K562 (cell line): ENCODE measurements at regions not wholly inside any gene's neighbourhood (a gene's known extent, or its start where the extent isn't known, plus 50 kb on each side); places are given as distances from the start of the nearest gene placed in this dataset.

Source experiments
- ATAC-seq: fragments of 200-7000 bp; cut with Tn5 transposase; 3 replicates; pipeline ENCODE4 v1.9.1; 2020; ENCODE audit warnings: moderate library complexity
- BruUV-seq: library from RNA; stranded (reverse); fragments of 400-500 nt; replicated peaks from 2 replicates; lab custom pipeline; 2021; lab: Mats Ljungman, UMichigan
- CTCF ChIA-PET: fragments of 300-600 bp; formaldehyde crosslinking; extraction: SDS; loops from one replicate; lab custom pipeline; 2021; ENCODE audit warnings: low intra/inter-chr PET ratio; lab: Yijun Ruan, JAX
- POLR2A ChIA-PET: fragments of 300-600, 350-650 bp; sonication (Branson Sonifier 250); formaldehyde crosslinking; extraction: SDS; loops from one replicate; lab custom pipeline; 2021; ENCODE audit warnings: antibody characterized with exemption, inconsistent platforms; lab: Yijun Ruan, JAX
- DNase-seq, 4 experiments: peaks; one replicate each; pipeline versions ENCODE4 v3.0.0 to v3.0.0-alpha.2; 2011 to 2018; ENCODE audit warnings: low spot score in 3 of 4, mixed read lengths in 3 of 4; ENCODE audit errors: extremely low read depth in 1 of 4
- FAIRE-seq: peaks from 2 replicates; lab custom pipeline; 2011; peaks lifted over from hg19 to GRCh38; lab: Jason Lieb, UNC
- H2AFZ ChIP-seq: 2 replicates; pipeline ENCODE4 v1.6.0; 2011; ENCODE audit warnings: low read depth, low read length, control low read depth, inconsistent platforms
- H3K27ac ChIP-seq: fragments of 200-600 bp; 3 replicates; pipeline ENCODE4 v1.8.0; 2011; ENCODE audit warnings: low read depth, mild to moderate bottlenecking, control low read depth, inconsistent platforms, low read length, moderate library complexity, mixed read lengths; ENCODE audit errors: extremely low read depth
- H3K27me3 ChIP-seq, 2 experiments: fragments of 300-600 bp in 1 of 2; 2 replicates in 1 of 2; 3 replicates in 1 of 2; pipeline versions ENCODE4 v1.6.0 to v1.8.0; 2011; ENCODE audit warnings: inconsistent platforms in 2 of 2, low read length in 2 of 2, mild to moderate bottlenecking in 1 of 2, mixed read lengths in 1 of 2, moderate library complexity in 1 of 2; ENCODE audit not compliant: control insufficient read depth in 2 of 2, insufficient read depth in 2 of 2
- H3K36me3 ChIP-seq: fragments of 300-600 bp; 3 replicates; pipeline ENCODE4 v1.8.0; 2011; ENCODE audit warnings: mild to moderate bottlenecking, low read length, inconsistent platforms; ENCODE audit not compliant: control insufficient read depth, insufficient read depth
- H3K4me1 ChIP-seq, 2 experiments: fragments of 200-600 bp in 1 of 2; replicated peaks in 1 of 2; 2 replicates in 1 of 2; 3 replicates in 1 of 2; pipeline versions ENCODE4 v1.5.1 to v1.8.0; 2011; ENCODE audit warnings: inconsistent platforms in 2 of 2, low read length in 2 of 2, mild to moderate bottlenecking in 1 of 2, mixed read lengths in 1 of 2, moderate library complexity in 1 of 2; ENCODE audit not compliant: control insufficient read depth in 2 of 2, insufficient read depth in 2 of 2
- H3K4me2 ChIP-seq: 2 replicates; pipeline ENCODE4 v1.6.1; 2011; ENCODE audit warnings: low read length, control low read depth, inconsistent platforms, mixed read lengths; ENCODE audit not compliant: insufficient read depth
- H3K4me3 ChIP-seq: fragments of 200-600 bp; sonication (generic), shearing (Covaris generic); 2 replicates; pipeline ENCODE4 v1.5.1; 2016; ENCODE audit warnings: control low read depth, inconsistent platforms
- H3K79me2 ChIP-seq: fragments of 200-600 bp; 3 replicates; pipeline ENCODE4 v1.8.0; 2011; ENCODE audit warnings: low read length, inconsistent platforms; ENCODE audit not compliant: control insufficient read depth, insufficient read depth
- H3K9ac ChIP-seq, 2 experiments: 2 replicates each; pipeline versions ENCODE4 v1.6.0 to v1.6.1; 2011; ENCODE audit warnings: low read depth in 2 of 2, low read length in 2 of 2, control low read depth in 1 of 2, inconsistent platforms in 1 of 2, mild to moderate bottlenecking in 1 of 2, mixed read lengths in 1 of 2; ENCODE audit not compliant: insufficient read depth in 1 of 2
- H3K9me1 ChIP-seq: one replicate; pipeline ENCODE4 v1.6.0; 2011; ENCODE audit warnings: inconsistent platforms, mild to moderate bottlenecking, low read length, moderate library complexity; ENCODE audit not compliant: control insufficient read depth, insufficient read depth
- H3K9me3 ChIP-seq: replicated peaks from 2 replicates; pipeline ENCODE4 v1.5.1; 2011; ENCODE audit warnings: low read depth, low read length, inconsistent platforms; ENCODE audit not compliant: control insufficient read depth, insufficient read depth
- H4K20me1 ChIP-seq: replicated peaks from 2 replicates; pipeline ENCODE4 v1.6.1; 2011; ENCODE audit warnings: low read length, inconsistent platforms, mixed read lengths; ENCODE audit not compliant: control insufficient read depth, insufficient read depth
- BRD9 ChIP-seq: fragments of 450-650 bp; IDR thresholded peaks from 2 replicates; pipeline ENCODE4 v1.6.1; 2018; ENCODE audit warnings: low read depth; ENCODE audit not compliant: partially characterized antibody
- BRF2 ChIP-seq: IDR thresholded peaks from 3 replicates; pipeline ENCODE4 v1.6.1; 2011; ENCODE audit warnings: borderline replicate concordance, mild to moderate bottlenecking; ENCODE audit not compliant: insufficient read length, insufficient read depth
- CTBP1 ChIP-seq: fragments of 450-650 bp; IDR thresholded peaks from 2 replicates; pipeline ENCODE4 v1.6.1; 2016; ENCODE audit warnings: borderline replicate concordance
- EP400 ChIP-seq: fragments of 450-650 bp; IDR thresholded peaks from 2 replicates; pipeline ENCODE4 v1.6.1; 2017; ENCODE audit warnings: antibody characterized with exemption, mild to moderate bottlenecking, moderate library complexity
- FOXJ2 ChIP-seq: fragments of 200-800 bp; sonication (Bioruptor generic); IDR thresholded peaks from 2 replicates; pipeline ENCODE4 v1.6.1; 2016; ENCODE audit warnings: missing genetic modification characterization, missing compliant biosample characterization
- ILF3 ChIP-seq: fragments of 450-650 bp; IDR thresholded peaks from 2 replicates; pipeline ENCODE4 v1.6.1; 2018; ENCODE audit warnings: antibody characterized with exemption, mild to moderate bottlenecking, moderate library complexity, borderline replicate concordance
- RBM14 ChIP-seq: fragments of 200-400 bp; formaldehyde crosslinking; IDR thresholded peaks from 2 replicates; pipeline ENCODE4 v1.6.1; 2018; ENCODE audit warnings: low read depth, mild to moderate bottlenecking, low read length, moderate library complexity, borderline replicate concordance; ENCODE audit not compliant: insufficient read depth
- SAP30 ChIP-seq: fragments of 200-600 bp; sonication (generic); IDR thresholded peaks from 2 replicates; pipeline ENCODE4 v1.6.1; 2012; ENCODE audit warnings: borderline replicate concordance, low read depth, mild to moderate bottlenecking, moderate library complexity, low read length, control low read depth, inconsistent platforms; ENCODE audit not compliant: insufficient read depth, poor library complexity, severe bottlenecking
- TAL1 ChIP-seq: fragments of 450-650 bp; IDR thresholded peaks from 2 replicates; pipeline ENCODE4 v1.6.1; 2016; ENCODE audit warnings: mild to moderate bottlenecking
- ZBTB34 ChIP-seq: fragments of 250-450 bp; sonication (Bioruptor Pico); IDR thresholded peaks from 2 replicates; pipeline ENCODE4 v1.8.0; 2021; ENCODE audit warnings: mild to moderate bottlenecking, moderate library complexity
- ZBTB7A ChIP-seq: IDR thresholded peaks from 2 replicates; pipeline ENCODE4 v1.6.1; 2011; ENCODE audit warnings: low read depth, mild to moderate bottlenecking, low read length, moderate library complexity, borderline replicate concordance; ENCODE audit not compliant: control insufficient read depth
- ZNF311 ChIP-seq: fragments of 250-450 bp; sonication (Bioruptor Pico); IDR thresholded peaks from 2 replicates; pipeline ENCODE4 v1.4.0; 2020; ENCODE audit warnings: mild to moderate bottlenecking, moderate library complexity
- ZNF395 ChIP-seq: fragments of 200-800 bp; sonication (Bioruptor generic); IDR thresholded peaks from 2 replicates; pipeline ENCODE4 v1.6.1; 2017; ENCODE audit warnings: missing genetic modification characterization, missing compliant biosample characterization
- ZNF444 ChIP-seq: fragments of 250-450 bp; sonication (Bioruptor Pico); IDR thresholded peaks from 2 replicates; pipeline ENCODE4 v1.4.0; 2020; ENCODE audit warnings: mild to moderate bottlenecking, moderate library complexity
- ZNF644 ChIP-seq: fragments of 200-800 bp; sonication (Bioruptor generic); IDR thresholded peaks from 2 replicates; pipeline ENCODE4 v1.6.1; 2016; ENCODE audit warnings: low read depth, missing genetic modification characterization, missing compliant biosample characterization
- whole genome bisulfite sequencing: fragments of 100-300 bp; shearing (Covaris generic); methylation state at CpG from one replicate; pipeline ENCODE4 v1.1.6; 2016; ENCODE audit warnings: low coverage, mixed read lengths; ENCODE audit not compliant: insufficient coverage; ENCODE audit errors: missing lambda C conversion rate; 5-methylcytosine and 5-hydroxymethylcytosine counted together
- in situ Hi-C: fragments of 300-500 bp; cut with MboI; formaldehyde crosslinking; loops from 4 replicates; pipeline ENCODE4 v1.15.0; 2018; ENCODE audit warnings: inconsistent platforms, mixed read lengths
- intact Hi-C: fragments of 100-400 bp; cut with micrococcal nuclease; formaldehyde crosslinking; loops from 2 replicates; pipeline ENCODE4 v1.14.2; 2022
- TF ChIP-seq, protein P1 (sequence below): fragments of 450-650 bp; formaldehyde crosslinking; IDR thresholded peaks from 2 replicates; pipeline ENCODE4 v1.4.0; 2020; ENCODE audit warnings: mild to moderate bottlenecking, moderate library complexity

GRCh38 chr7:68394131-68394530, 1204.1 kb upstream of the AUTS2 start:
- no peak for TF ChIP-seq ZNF395 (CRISPR knock-in tag)
- TF ChIP-seq CTBP1: no peak
- TF ChIP-seq ZNF311: no peak
- TF ChIP-seq TAL1: no peak
- TF ChIP-seq RBM14: no peak
- TF ChIP-seq ZNF644: no peak
- no peak for TF ChIP-seq BRD9
- no peak for TF ChIP-seq FOXJ2 (tag)
- TF ChIP-seq SAP30: no peak
- no peak for TF ChIP-seq ZBTB34
- TF ChIP-seq, protein P1, sequence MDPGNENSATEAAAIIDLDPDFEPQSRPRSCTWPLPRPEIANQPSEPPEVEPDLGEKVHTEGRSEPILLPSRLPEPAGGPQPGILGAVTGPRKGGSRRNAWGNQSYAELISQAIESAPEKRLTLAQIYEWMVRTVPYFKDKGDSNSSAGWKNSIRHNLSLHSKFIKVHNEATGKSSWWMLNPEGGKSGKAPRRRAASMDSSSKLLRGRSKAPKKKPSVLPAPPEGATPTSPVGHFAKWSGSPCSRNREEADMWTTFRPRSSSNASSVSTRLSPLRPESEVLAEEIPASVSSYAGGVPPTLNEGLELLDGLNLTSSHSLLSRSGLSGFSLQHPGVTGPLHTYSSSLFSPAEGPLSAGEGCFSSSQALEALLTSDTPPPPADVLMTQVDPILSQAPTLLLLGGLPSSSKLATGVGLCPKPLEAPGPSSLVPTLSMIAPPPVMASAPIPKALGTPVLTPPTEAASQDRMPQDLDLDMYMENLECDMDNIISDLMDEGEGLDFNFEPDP (CRISPR knock-in tag): no peak
- no peak for TF ChIP-seq EP400
- no peak for TF ChIP-seq ZBTB7A
- no peak for TF ChIP-seq ILF3
- no peak for TF ChIP-seq BRF2
- TF ChIP-seq ZNF444 (CRISPR knock-in tag): no peak
- FAIRE-seq (no peak), ATAC-seq (no peak), DNase-seq (no peak)
- BruUV-seq: no TSS peak
- in situ Hi-C loops (no loop called here), intact Hi-C loops (no loop called here)
- Histone ChIP-seq H3K9me1 (no peaks in the 10 kb centered on the region), H3K9ac (no peak overlapping the region), H3K4me2 (no peak overlapping the region), H3K9me3 (no peaks in the 10 kb centered on the region), H2AFZ (no peak overlapping the region), H3K36me3 (no peaks in the 10 kb centered on the region), H3K27me3 (no peaks in the 10 kb centered on the region), H3K4me1 (no peaks in the 10 kb centered on the region), H3K4me3 (no peak overlapping the region), H3K27ac (no peak overlapping the region), H3K79me2 (no peaks in the 10 kb centered on the region), H4K20me1 (no peaks in the 10 kb centered on the region)
- ChIA-PET CTCF (no interaction called here), POLR2A (no interaction called here)
- WGBS: 0% methylated on average over 3 of the region's 3 CpGs
